Activated T-helper 1 cell treated with anti-CD3 and anti-CD28 coated beads, Interleukin-12 subunit alpha, Interleukin-12 subunit beta, Interleukin-2, Interleukin-4 antibody, amounts not matched to agents 30 ng/mL and 10 ng/mL and 1 ng/mL, durations not matched to agents 14 hours and 24 hours and 36 hours (primary cell): ENCODE measurements at regions not wholly inside any gene's neighbourhood (a gene's known extent, or its start where the extent isn't known, plus 50 kb on each side); places are given as distances from the start of the nearest gene placed in this dataset.

Experiments used
- DNase-seq: peaks from one replicate; pipeline ENCODE4 v3.0.0; 2021; ENCODE audit warnings: low spot score
- H3K27ac Mint-ChIP-seq: one replicate; pipeline ENCODE4 v1.8.0; 2021; ENCODE audit warnings: mild to moderate bottlenecking, mixed read lengths
- H3K27me3 Mint-ChIP-seq: one replicate; pipeline ENCODE4 v1.8.0; 2022; ENCODE audit warnings: mild to moderate bottlenecking, moderate library complexity, mixed read lengths; ENCODE audit not compliant: insufficient read depth
- H3K36me3 Mint-ChIP-seq: one replicate; pipeline ENCODE4 v1.8.0; 2021; ENCODE audit warnings: low read depth, mixed read lengths
- H3K4me1 Mint-ChIP-seq: one replicate; pipeline ENCODE4 v1.8.0; 2021; ENCODE audit warnings: low read depth, mixed read lengths
- H3K4me3 Mint-ChIP-seq: one replicate; pipeline ENCODE4 v1.8.0; 2021; ENCODE audit warnings: mild to moderate bottlenecking, moderate library complexity, mixed read lengths
- H3K9me3 Mint-ChIP-seq: one replicate; pipeline ENCODE4 v1.8.0; 2021; ENCODE audit warnings: mixed read lengths
- intact Hi-C: fragments of 100-400 bp; cut with micrococcal nuclease; formaldehyde crosslinking; loops from one replicate; pipeline ENCODE4 v1.15.1; 2024

DNA sequence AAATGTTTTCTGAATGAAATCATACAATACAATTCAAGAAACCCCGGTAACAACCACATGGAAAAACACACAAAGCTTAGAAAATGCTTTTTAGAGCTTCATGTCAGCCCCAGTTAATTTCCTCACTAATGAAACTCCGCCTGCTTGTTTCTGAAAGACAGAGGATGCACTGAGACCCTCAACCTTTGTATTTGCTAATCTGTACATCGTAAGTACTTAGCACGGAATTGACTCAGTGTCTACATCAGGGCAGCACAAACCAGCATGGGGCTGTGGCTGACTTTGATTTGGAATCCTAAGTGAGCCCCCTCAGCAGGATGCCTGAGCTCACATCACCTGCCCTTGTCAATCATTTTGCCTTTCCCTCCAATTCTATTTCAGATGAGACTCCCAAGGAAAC is 499.1 kb upstream of the MPDZ start:
- Mint-ChIP-seq H3K4me1 (no peaks in the 10 kb centered on the region), H3K4me3 (no peak overlapping the region), H3K36me3 (no peaks in the 10 kb centered on the region), H3K27ac (no peak overlapping the region), H3K27me3 (no peaks in the 10 kb centered on the region), H3K9me3 (peaks cover 3% of the 10 kb centered on the region)
- intact Hi-C loops: no loop called here
- no peak for DNase-seq

DNA sequence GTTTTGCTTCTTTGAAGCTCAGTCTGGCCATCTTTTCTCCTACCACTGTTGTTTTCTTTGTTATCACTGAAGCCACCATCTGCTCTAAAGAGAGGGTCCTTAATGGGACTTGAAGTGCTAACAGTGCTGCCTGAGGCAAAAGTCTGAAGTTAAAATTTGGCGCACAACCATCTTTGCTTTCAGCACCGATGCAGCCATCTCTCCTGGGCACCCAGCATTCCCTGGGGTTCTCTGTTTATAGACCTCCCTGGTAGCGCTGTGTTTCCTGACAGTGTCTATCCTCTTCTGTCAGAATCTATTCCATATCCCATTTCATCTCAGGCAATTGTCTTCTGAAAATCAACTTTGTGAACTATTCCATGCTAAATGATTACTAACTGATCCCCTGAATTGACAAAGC is 491.5 kb upstream of the MPDZ start:
- no peak for DNase-seq

GRCh38 chr9:13769641-13770040 is 490.1 kb upstream of the MPDZ start:
- Mint-ChIP-seq H3K4me1 (no peaks in the 10 kb centered on the region), H3K27ac (no peak overlapping the region), H3K36me3 (no peaks in the 10 kb centered on the region), H3K27me3 (no peaks in the 10 kb centered on the region), H3K9me3 (peaks cover 4% of the 10 kb centered on the region), H3K4me3 (no peak overlapping the region)
- intact Hi-C loops: no loop called here
- no peak for DNase-seq

More for the DNA sequence above, 491.5 kb upstream of the MPDZ start:
- Mint-ChIP-seq H3K27me3 (no peaks in the 10 kb centered on the region), H3K9me3 (peaks cover 7% of the 10 kb centered on the region), H3K36me3 (no peaks in the 10 kb centered on the region), H3K27ac (no peak overlapping the region), H3K4me1 (no peaks in the 10 kb centered on the region), H3K4me3 (no peak overlapping the region)
- intact Hi-C loops: no loop called here

- intact Hi-C loops: no loop called here
- Mint-ChIP-seq H3K4me3 (no peak overlapping the region), H3K9me3 (peaks cover 4% of the 10 kb centered on the region), H3K27me3 (no peaks in the 10 kb centered on the region), H3K36me3 (no peaks in the 10 kb centered on the region), H3K4me1 (no peaks in the 10 kb centered on the region), H3K27ac (no peak overlapping the region)
- DNase-seq: no peak
These were observed 489.5 kb upstream of the MPDZ start for GRCh38 chr9:13769006-13769405.

- Mint-ChIP-seq H3K36me3 (no peaks in the 10 kb centered on the region), H3K27me3 (no peaks in the 10 kb centered on the region), H3K9me3 (peaks cover 4% of the 10 kb centered on the region), H3K4me1 (no peaks in the 10 kb centered on the region), H3K4me3 (no peak overlapping the region), H3K27ac (no peak overlapping the region)
- no peak for DNase-seq
- intact Hi-C loops: no loop called here
These were observed 482.7 kb upstream of the MPDZ start for GRCh38 chr9:13762209-13762608.

DNA sequence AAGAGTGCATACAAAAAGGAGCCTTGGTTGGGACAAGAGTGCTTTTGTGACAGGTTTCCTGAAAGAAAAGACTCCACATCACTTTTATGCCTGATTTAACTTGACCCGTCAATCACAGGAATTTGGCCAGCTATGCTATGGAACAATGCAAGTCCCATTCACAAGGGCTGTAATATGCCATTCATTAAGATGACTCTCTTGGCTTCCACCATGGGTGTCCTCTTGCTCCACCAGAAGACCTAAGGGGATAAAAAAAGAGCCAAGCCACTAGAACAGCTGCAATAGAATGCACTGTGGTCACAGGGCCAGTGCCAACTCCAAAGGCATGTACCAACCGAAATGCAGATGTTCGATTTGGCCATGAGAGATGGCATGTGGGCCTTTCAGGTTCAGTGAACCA is 480.1 kb upstream of the MPDZ start:
- Mint-ChIP-seq H3K27ac (no peak overlapping the region), H3K36me3 (no peaks in the 10 kb centered on the region), H3K27me3 (no peaks in the 10 kb centered on the region), H3K9me3 (peaks cover 5% of the 10 kb centered on the region), H3K4me3 (no peak overlapping the region), H3K4me1 (no peaks in the 10 kb centered on the region)
- no peak for DNase-seq
- intact Hi-C loops: no loop called here

DNA sequence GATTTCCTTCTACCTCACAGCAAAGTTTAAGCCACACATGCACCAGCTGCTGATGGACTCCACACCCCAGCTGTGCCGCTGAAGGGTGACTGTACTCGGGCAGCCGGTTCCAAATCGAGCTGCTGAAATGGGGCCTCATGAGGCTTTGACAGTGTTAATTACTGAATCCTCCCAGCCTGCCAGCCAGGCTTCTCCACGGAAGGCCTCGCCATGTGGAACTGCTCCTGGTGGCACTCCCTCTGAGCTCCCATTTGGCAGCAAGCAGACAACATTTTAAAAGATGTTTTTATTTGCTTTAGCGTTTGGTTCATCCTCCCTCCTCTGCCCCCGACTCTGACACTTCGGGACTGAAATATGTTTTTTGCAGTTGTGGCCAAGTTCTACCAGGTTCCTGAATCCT is 479.4 kb upstream of the MPDZ start:
- no peaks in the 10 kb centered on the region for H3K27me3 Mint-ChIP-seq
- intact Hi-C loops: no loop called here
- peaks cover 5% of the 10 kb centered on the region for H3K9me3 Mint-ChIP-seq
- no peaks in the 10 kb centered on the region for H3K36me3 Mint-ChIP-seq
- no peak overlapping the region for H3K4me3 Mint-ChIP-seq
- no peak for DNase-seq
- no peak overlapping the region for H3K27ac Mint-ChIP-seq
- no peaks in the 10 kb centered on the region for H3K4me1 Mint-ChIP-seq

- Mint-ChIP-seq H3K9me3 (peaks cover 5% of the 10 kb centered on the region), H3K27ac (no peak overlapping the region), H3K27me3 (no peaks in the 10 kb centered on the region), H3K4me1 (no peaks in the 10 kb centered on the region), H3K4me3 (no peak overlapping the region), H3K36me3 (no peaks in the 10 kb centered on the region)
- DNase-seq: no peak
- intact Hi-C loops: no loop called here
These were observed 477.5 kb upstream of the MPDZ start for GRCh38 chr9:13756943-13757342.

- DNase-seq: no peak
- intact Hi-C loops: no loop called here
- H3K36me3 Mint-ChIP-seq: no peaks in the 10 kb centered on the region
- H3K4me3 Mint-ChIP-seq: no peak overlapping the region
- no peak overlapping the region for H3K27ac Mint-ChIP-seq
- no peaks in the 10 kb centered on the region for H3K27me3 Mint-ChIP-seq
- H3K4me1 Mint-ChIP-seq: no peaks in the 10 kb centered on the region
- peaks cover 5% of the 10 kb centered on the region for H3K9me3 Mint-ChIP-seq
These were observed 476.1 kb upstream of the MPDZ start for GRCh38 chr9:13755551-13755950.

- Mint-ChIP-seq H3K36me3 (no peaks in the 10 kb centered on the region), H3K27ac (no peak overlapping the region), H3K27me3 (no peaks in the 10 kb centered on the region), H3K9me3 (no peaks in the 10 kb centered on the region), H3K4me1 (no peaks in the 10 kb centered on the region), H3K4me3 (no peak overlapping the region)
- intact Hi-C loops: no loop called here
- DNase-seq: no peak
These were observed 471.1 kb upstream of the MPDZ start for GRCh38 chr9:13750639-13751038.

DNA sequence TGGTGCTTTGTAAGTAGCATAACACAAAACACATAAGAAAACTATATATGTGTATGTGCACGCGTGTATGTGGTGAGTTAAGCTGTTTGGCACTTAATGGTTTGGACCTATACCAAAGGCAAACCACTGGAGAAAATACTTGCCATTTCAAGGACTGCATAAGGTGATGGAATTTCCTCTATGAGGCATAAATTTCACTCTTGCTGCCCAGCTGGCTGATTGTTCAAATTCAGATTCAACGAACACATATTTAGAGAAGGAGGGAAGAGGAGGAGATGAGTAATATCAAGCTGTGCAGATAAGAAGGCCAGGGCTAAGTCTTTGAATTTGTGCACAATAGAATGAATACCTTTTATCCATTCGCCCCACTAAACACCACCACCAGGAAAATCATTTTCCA is 470.6 kb upstream of the MPDZ start:
- no peaks in the 10 kb centered on the region for H3K36me3 Mint-ChIP-seq
- no peaks in the 10 kb centered on the region for H3K4me1 Mint-ChIP-seq
- DNase-seq: no peak
- no peak overlapping the region for H3K27ac Mint-ChIP-seq
- intact Hi-C loops: no loop called here
- no peaks in the 10 kb centered on the region for H3K27me3 Mint-ChIP-seq
- H3K9me3 Mint-ChIP-seq: no peaks in the 10 kb centered on the region
- no peak overlapping the region for H3K4me3 Mint-ChIP-seq

DNA sequence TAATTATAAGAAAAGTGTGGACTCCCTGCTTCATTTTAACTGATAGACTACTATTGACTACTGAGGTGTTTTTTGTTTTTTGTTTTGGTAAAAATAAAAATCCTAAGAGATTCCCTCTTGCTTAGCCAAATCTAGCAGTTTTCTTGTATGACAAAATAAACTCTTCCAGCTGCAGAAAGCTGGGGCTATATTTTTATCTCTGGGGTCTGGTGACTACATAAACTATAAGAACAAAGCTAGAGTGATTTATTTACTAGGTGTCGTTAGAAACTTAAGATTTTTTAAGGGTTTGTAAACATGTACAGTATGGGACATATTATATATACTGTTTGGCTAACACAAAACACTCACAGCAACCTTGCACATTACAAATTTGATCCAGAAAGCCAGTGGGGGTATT is 467.4 kb upstream of the MPDZ start:
- no peaks in the 10 kb centered on the region for H3K36me3 Mint-ChIP-seq
- no peak overlapping the region for H3K4me3 Mint-ChIP-seq
- H3K27ac Mint-ChIP-seq: no peak overlapping the region
- H3K9me3 Mint-ChIP-seq: no peaks in the 10 kb centered on the region
- DNase-seq: no peak
- no peaks in the 10 kb centered on the region for H3K4me1 Mint-ChIP-seq
- H3K27me3 Mint-ChIP-seq: no peaks in the 10 kb centered on the region
- intact Hi-C loops: no loop called here

DNA sequence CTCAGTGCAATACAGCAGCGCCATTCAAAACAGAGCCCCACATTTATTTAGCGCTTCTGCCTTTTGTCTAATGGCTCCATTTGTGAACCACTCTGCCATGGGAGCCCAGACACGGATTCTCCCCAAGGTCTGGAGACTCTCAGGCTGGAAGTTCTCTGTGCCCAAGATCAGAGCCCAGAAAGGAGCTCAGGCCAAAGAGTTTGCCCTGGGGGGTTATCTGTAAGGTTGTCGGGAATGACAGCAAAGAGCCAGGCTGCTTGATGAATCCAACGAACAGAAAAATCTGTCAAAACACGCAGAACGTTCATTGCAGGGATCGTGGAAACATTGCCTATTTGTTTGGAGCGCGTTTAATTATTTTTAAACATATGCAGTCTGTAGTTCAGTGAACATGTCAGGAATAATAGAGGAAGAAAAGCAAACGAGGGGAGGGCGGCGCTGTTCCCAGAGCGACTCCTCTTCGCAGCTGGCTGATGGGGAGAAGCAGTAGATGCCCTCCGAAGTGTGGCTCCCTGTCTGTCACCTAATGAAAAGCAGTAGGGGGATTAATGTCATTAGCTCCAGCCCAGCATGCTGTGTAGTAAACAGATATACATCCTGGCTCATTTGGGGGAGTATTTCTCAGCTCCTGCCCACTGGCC is 464.9 kb upstream of the MPDZ start:
- Mint-ChIP-seq H3K4me3 (no peak overlapping the region), H3K27me3 (no peaks in the 10 kb centered on the region), H3K4me1 (no peaks in the 10 kb centered on the region), H3K9me3 (no peaks in the 10 kb centered on the region), H3K36me3 (no peaks in the 10 kb centered on the region), H3K27ac (no peak overlapping the region)
- no peak for DNase-seq
- intact Hi-C loops: no loop called here

- Mint-ChIP-seq H3K4me3 (no peak overlapping the region), H3K27ac (no peak overlapping the region), H3K27me3 (no peaks in the 10 kb centered on the region), H3K36me3 (no peaks in the 10 kb centered on the region), H3K9me3 (peaks cover 7% of the 10 kb centered on the region), H3K4me1 (no peaks in the 10 kb centered on the region)
- intact Hi-C loops: no loop called here
- no peak for DNase-seq
These were observed 458.4 kb upstream of the MPDZ start for GRCh38 chr9:13737885-13738284.
